Spleen (tissue), 7 donors: ENCODE measurements at regions not wholly inside any gene's neighbourhood (a gene's known extent, or its start where the extent isn't known, plus 50 kb on each side); places are given as distances from the start of the nearest gene placed in this dataset.

Experiments
- CTCF ChIP-seq, 11 experiments: fragments of 200-600 bp in 7 of 11; fragments of 450-650 bp in 4 of 11; sonication (generic) in 4 of 11; IDR thresholded peaks in 8 of 11; conservative IDR thresholded peaks in 3 of 11; 1 replicate in 7 of 11; 2 replicates in 4 of 11; pipeline versions ENCODE4 v1.4.0 to v1.8.0; 2016 to 2021; ENCODE audit warnings: antibody characterized with exemption in 11 of 11, inconsistent platforms in 4 of 11, mild to moderate bottlenecking in 1 of 11
- POLR2A ChIP-seq, 3 donors: fragments of 450-650 bp; IDR thresholded peaks; one replicate each; pipeline ENCODE4 v1.5.1; 2017; ENCODE audit warnings: antibody characterized with exemption in 3 of 3, mild to moderate bottlenecking in 1 of 3
- donor health status: DM: no; HTN: no; CAD: no; lungs with moderate emphysema.
- donor health status: DM: no; HTN: no; CAD: no.
- donor health status: DM: no; HTN: no; CAD: no.

GRCh38 chr5:3684118-3684517 is 88.5 kb downstream of the IRX1 start:
- TF ChIP-seq CTCF (IDR thresholded peaks at IDR 0.05 in 8 of 11, conservative IDR thresholded peaks at IDR 0.05 in 3 of 11) (no peak), POLR2A (IDR thresholded peaks at IDR 0.05) (no peak)
